Eye (tissue), 1 donor: ENCODE measurements at regions not wholly inside any gene's neighbourhood (a gene's known extent, or its start where the extent isn't known, plus 50 kb on each side); places are given as distances from the start of the nearest gene placed in this dataset.
"Not testable (repeated sequence)": the region's sequence is repeated elsewhere in the genome, so short reads cannot be mapped to it uniquely, and the experiment has no call there.

Source experiments
- DNase-seq: peaks from one replicate; pipeline ENCODE4 v3.0.0-alpha.2; 2015

DNA sequence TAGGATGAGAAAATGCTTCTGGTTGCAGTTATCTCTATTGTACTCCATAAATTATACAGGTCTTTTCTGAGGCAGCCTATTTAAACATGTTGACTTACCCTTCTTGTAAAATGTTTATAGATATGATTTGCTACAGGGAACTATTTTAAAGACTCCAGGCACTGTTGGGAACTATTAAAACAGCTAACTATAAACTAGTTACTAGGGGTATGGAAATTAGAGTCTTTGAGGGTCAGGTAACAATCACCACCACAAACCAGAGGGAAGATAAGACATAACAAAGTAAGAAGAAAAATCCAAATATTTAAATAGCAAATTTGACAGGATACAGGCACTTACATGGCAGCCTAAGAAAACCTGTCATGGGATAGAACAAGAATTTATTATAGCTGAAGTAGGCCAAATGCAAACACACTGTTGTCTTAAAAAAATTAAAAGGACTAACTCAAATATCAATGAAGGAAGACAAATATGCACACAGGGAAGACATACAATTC is 251.0 kb upstream of the CWC22 start:
- no peak for DNase-seq

- DNase-seq = no peak
These were observed 250.2 kb upstream of the CWC22 start for GRCh38 chr2:180257247-180257646.

GRCh38 chr2:180255981-180256380 is 248.9 kb upstream of the CWC22 start:
- DNase-seq = no peak

DNA sequence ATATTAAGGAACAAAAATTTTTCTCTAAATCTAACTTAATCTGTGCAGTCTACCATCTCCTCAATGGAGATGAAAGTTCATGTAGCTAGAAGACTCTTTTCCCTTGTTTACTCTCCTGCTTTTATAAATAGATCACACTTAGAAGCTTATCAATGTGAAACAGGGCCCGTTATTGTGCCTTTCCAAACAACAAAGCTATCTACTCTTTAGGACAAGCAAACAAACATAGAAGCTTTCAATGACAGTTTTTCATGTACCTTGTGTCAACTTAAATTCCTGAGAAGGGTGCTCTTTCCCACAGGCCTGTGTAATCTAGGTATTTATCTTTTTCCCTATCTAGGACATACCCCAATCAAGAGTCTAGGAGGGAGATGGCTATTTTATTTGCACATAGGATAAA is 247.8 kb upstream of the CWC22 start:
- DNase-seq = no peak

DNA sequence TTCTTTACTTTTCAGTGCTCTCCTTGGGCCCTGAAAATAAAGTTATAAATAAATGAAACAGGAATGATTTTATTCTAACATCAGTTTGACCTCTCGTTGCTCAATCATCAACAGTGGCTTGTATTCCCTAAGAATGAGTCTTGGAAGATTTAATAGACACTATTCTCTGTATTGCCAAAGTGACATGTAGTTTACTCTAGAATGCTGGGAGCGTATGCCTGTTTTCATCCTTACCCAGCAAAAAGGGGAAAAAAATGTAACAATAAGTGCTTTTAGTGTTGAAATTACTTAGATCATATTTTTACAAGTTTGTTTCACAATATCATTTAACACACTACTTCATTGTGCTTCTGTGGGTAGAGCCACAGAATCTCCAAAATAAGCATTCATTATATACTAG is 240.6 kb upstream of the CWC22 start:
- no peak for DNase-seq

DNA sequence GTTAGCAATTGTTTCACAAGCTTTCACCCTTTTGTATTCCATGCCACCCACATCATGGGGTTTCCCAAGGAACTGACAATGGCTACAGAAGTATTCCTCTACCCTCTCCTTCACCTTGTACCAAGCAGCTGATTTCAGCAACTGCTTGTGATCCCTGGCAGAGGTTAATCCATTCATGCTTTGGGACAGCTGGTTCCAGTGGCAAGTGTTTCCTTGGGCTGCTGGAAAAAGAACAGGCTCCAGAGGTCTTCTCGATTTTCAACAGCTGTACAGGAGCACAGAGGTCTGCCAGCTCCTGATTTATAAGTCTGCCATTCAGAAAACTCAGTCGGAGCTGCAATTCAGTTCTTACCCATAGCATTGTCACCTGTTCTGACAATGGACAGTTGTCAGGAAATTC is 239.2 kb upstream of the CWC22 start:
- DNase-seq = peak; percentile 5

DNA sequence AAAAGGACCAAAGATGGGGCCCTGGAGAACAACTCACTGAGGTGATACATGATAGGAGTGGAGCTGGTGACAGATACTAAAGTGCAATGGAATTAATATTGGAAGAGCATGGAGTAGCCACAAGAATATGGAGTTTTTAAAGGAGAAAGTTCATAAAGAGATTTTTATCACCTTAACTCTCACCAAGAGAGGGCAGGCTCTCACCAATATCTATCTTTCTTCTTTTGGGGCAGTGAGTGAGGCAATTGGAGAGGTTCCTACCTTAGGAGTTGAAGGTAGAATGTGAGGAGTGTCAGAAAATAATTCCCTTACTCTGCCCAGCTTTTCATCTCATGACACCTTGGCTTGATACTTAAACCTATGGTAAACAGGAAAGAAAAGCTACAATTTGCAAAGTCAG is 233.7 kb upstream of the CWC22 start:
- no peak for DNase-seq

GRCh38 chr2:180238729-180239128 is 231.6 kb upstream of the CWC22 start:
- no peak for DNase-seq

DNA sequence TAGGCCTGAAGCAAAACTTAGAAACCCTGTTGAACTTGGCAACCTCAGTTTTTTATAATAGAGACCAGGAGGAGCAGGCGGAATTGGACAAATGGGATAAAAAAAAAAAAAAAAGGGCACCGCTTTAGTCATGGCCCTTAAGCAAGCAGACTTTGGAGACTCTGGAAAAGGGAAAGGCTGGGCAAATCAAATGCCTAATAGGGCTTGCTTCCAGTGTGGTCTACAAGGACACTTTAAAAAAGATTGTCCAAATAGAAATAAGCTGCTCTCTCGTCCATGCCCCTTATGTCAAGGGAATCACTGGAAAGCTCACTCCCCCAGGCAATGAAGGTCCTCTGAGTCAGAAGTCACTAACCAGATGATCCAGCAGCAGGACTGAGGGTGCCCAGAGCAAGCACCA is 229.0 kb upstream of the CWC22 start:
- DNase-seq = not testable (repeated sequence)

DNA sequence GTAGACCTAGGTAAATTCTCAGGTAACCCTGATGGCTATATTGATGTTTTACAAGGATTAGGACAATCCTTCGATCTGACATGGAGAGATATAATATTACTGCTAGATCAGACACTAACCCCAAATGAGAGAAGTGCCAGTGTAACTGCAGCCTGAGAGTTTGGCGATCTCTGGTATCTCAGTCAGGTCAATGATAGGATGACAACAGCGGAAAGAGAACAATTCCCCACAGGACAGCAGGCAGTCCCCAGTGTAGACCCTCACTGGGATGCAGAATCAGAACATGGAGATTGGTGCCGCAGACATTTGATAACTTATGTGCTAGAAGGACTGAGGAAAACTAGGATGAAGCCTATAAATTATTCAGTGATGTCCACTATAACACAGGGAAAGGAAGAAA is 228.4 kb upstream of the CWC22 start:
- not testable (repeated sequence) for DNase-seq

GRCh38 chr2:180234991-180235390 is 227.9 kb upstream of the CWC22 start:
- DNase-seq = not testable (repeated sequence)

DNA sequence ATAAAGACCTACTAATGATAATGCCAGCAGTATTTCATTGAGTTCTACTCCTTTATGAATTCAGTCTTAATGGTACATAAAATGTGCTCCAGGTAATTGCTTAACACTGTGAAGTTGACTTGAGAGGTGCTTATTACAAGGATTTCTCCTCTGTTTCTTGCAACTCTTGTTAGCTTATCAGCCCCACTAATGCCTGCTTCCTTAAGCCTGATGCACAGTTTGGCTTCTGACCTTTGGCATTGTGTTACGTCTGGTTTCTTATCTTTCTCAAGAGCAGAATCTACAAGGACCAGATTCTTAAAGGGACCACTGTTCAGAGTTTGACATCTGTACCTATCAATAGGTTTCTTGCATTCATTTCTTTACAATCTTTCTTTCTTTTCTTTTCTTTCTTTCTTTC is 223.9 kb upstream of the CWC22 start:
- no peak for DNase-seq

DNA sequence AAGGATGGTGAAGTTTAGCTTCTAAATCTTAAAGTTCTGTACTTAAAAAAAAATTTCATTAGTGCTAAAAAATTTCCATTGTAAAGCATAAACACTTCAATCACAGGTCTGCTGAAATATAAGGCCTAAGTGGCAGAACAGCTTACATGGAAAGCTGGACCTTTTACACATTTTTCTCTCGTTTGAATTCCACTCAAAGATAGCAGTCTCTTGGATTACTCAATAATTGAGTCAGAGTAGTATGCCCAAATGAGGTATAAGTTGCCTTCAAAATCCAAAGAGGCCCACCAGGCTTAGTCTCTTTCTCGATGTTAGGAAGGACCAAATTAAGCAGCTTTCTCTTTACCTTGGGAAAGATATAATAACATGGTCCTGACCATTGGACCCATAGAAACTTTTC is 220.4 kb upstream of the CWC22 start:
- DNase-seq = no peak

DNA sequence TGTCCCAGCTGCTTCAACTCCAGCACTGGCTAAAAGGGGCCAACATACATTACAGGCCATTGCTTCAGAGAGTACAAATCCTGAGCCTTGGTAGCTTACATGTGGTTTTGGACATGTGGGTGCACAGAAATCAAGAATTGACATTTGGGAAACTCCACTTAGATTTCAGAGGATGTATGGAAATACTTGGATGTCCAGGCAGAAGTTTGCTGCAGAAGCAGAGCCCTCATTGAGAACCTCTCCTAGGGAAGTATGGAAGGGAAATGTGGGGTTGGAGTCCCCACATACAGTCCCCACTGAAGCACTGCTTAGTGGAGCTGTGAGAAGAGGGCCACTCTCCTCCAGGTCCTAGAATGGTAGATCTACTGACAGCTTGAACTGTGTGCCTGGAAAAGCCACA is 218.0 kb upstream of the CWC22 start:
- DNase-seq = no peak

GRCh38 chr2:180222644-180223043 is 215.5 kb upstream of the CWC22 start:
- DNase-seq = peak; percentile 2

DNA sequence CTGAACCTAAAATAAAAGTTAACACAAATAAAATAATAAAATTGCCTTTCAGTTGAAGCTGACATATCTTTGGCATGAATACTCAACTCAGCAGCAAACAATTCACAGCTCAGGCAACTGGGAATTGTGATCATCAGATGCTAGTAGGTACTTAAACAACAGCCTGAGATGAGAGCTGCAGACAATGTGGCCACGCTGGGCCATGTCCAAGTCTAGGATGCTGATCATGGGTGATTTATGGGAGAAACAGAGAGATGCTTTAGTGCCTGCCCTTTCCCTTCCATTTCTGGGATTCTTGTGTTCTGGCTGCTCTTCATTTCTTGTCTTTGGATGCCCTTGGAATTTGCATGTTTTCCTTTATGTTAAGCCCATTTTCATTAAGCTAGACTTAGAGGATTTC is 212.4 kb upstream of the CWC22 start:
- no peak for DNase-seq

GRCh38 chr2:180208841-180209240 is 201.7 kb upstream of the CWC22 start:
- no peak for DNase-seq

DNA sequence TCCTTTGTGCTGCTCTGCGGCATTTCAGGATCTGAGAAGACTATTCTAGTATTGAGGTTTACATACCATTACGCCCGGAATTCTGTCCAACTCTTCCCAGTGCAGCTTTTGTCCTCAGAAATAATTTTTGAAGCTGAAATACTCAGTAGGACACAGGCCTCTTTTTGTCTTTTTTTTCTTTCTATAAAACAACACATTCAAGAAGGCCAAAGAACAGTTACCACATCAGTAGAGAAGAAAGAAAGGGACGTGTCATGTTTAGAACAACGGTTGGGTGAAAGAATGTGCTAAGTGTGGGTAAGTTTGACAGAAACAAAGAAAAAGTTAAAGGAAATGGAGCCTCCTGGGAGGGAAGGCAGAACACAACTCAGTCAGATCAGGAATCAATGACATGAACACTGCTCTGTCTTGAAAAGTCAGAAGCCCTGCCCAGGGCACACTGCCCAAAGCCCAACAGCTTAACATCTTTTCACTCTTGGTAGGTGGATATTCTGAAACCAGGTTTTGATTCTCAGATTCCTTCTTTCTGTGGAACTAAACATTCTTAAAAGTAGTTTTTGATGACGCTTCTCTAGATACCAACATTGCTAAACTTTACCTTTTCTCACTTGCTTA is 198.6 kb upstream of the CWC22 start:
- DNase-seq = no peak

- DNase-seq = no peak
These were observed 196.9 kb upstream of the CWC22 start for GRCh38 chr2:180203972-180204371.

- peak; percentile 39 for DNase-seq
These were observed 195.4 kb upstream of the CWC22 start for GRCh38 chr2:180202467-180202951.

DNA sequence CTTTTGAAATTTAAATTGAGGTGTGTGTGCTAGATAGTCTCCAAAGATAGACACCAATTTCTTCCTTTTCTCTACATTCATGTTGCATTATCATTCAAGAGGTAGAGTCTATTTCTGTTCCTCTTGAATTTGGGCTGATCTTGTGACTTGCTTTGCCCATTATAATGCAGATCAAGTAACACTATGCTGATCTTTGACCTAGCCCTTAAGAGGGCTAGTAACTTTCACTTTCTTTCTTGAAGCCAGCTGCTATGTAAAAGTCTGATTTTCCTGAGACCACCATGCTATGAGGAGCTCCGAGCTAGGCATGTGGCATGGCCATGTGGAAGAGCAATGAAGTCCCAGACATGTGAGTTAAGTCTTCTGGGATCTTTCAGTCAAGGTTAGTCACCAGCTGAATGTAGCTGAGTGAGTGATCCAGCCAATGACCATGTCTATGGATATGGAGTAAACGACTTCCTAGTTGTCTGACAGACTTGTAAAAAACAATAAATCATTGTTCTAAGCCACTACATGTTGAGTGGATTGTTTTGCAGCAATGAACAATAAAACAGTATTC is 189.4 kb upstream of the CWC22 start:
- DNase-seq = no peak

- no peak for DNase-seq
These were observed 188.8 kb upstream of the CWC22 start for GRCh38 chr2:180195847-180196246.

DNA sequence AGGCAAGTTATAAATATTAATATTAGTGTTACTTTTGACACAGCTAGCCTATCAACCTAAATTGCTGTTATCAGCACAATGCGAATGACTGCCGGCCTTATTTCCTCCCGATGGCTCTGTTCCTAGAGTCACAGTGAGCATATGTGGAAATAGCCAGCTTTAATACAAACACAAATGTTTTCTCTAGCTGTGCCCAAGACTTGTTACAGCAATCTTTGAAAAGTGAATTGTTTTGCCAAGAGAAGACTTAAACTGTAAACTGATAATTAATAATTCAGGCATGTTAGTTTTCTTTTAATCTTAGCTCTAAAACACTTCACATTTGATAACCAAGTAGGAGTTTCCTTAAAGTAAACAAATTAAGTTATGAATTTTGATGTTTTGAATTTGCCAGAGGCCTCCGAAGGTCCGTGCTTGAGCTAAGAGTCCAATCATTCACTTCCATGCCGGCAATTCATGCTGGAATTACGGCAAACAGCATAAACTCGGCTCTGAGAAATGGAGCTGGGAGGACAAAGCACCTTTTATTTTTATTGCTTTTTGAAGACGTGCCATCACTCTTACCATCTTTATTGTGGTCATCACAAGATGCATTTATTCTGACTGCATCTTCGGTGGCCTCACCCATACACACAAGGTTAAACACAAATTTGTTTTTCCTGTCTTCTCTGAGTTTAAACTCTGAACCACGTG is 184.5 kb upstream of the CWC22 start:
- DNase-seq = no peak

DNA sequence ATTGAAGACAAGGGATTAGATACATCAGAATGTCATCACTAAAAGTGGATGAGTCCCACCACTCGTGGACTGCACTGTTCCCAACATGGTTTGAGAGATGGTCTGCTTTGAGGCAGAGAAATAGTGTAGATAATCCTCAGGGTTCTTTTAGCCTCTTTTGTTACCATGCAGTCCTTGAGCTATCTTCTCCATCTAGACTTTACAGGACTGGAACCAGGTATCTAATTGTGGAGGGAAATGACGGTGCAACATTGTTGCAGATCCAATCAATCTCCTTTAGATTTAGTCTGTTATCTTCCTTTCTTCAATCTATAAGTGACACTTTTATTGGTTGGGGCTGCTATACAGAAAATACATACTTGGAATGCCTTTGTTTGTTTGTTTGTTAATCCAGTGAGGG is 183.8 kb upstream of the CWC22 start:
- DNase-seq = no peak
